Stimulated activated CD4-positive, alpha-beta T cell treated with anti-CD3 and anti-CD28 coated beads, TNF-alpha, amount 100 ng/mL, for 24 hours (primary cell): ENCODE measurements at regions not wholly inside any gene's neighbourhood (a gene's known extent, or its start where the extent isn't known, plus 50 kb on each side); places are given as distances from the start of the nearest gene placed in this dataset.
A peak's percentile ranks its signal among the peaks of the same experiment; 100 is the strongest.
"Not testable (repeated sequence)": the region's sequence is repeated elsewhere in the genome, so short reads cannot be mapped to it uniquely, and the experiment has no call there.

Experiments
- DNase-seq, 3 experiments: peaks; one replicate each; pipeline ENCODE4 v3.0.0-alpha.2; 2020; ENCODE audit warnings: low read depth in 3 of 3

DNA sequence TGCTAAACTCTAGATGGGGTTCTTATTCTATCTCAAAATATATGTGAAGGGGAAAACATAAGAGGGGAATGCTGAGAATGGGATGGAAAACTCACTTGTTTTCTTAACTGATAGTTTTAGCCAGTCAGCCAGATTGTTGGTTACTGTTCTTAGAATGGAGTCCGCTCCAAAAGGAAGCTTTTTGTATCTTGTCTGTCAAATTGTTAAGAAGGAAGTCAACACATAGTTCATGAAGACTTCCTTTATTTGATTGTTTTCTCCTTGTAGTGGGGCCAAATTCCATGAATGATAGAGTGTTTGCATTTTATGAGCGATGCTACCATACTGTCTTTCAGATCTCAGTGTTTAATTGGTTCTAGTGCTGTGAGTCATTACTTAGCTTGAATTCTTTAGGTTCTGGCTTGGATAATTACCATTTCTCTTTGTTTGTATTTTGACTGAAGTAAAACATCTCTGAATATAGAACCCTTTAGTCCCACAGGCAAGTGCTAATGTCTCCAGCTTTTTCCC lies 98.3 kb upstream of the GOT2 start:
- DNase-seq = no peak

GRCh38 chr16:58831386-58831785 lies 97.3 kb upstream of the GOT2 start:
- DNase-seq = no peak

DNA sequence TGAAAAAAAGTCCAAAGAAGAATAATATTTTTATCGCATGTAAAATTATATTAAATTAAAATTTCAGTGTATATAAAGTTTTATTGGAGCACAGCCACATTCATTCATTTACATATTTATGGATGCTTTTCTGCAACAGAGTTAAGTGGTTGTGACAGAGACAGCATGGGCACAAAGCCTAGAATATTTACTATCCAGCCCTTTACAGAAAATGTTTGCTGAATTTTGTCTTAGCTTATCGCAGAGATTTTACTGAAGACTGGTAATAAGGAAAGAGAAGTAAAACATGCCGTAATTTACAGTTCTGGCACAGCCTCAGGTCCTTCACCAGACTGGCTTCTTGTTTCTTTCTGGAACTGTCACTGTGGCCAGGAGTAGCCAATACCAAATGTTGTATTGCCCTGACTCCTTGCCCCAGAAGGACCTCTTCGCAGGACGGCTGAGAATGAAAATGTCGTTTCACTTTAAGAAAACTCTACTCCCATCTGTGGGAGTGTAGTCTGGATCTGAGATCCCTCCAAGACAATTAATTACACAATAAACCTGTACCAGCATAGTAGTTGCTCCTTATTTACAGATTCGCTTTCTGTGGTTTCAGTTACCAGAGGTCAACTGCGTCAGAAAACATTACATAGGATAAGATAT lies 94.9 kb upstream of the GOT2 start:
- DNase-seq = no peak

- no peak for DNase-seq
Observed at GRCh38 chr16:58824201-58824600, 90.1 kb upstream of the GOT2 start.

DNA sequence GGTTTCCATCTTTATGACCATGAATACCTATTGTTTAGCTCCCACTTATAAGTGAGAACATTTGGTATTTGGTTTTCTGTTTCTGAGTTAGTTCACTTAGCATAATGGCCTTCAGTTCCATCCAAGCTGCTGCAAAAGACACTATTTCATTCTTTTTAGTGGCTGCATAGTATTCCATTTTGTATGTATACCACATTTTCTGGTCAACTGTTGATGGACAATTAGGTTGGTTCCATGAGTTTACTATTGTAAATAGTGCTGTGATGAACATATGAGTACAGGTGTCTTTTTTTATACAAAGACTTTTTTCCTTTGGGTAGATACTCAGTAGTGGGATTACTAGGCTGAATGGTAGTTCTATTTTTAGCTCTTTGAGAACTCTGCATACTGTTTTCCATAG lies 87.8 kb upstream of the GOT2 start:
- no peak for DNase-seq

DNA sequence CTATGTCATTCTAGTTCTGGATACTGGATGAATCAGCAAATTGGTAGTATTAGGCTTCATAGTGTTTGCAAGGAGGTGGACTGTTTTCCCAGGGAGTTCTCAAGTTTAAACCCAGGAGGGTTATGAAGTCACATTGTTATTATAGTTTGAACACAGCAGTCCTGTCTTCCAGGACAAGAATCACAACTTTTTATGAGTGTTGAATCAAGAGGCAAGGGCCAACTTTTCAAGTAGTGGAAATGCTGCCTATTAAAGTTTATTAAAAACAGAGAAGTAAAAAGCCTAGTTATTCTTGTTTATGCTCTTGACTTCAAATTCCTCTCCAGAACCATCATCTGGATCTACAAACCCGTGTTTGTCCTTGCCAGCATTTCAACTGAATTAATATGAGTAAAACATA lies 86.3 kb upstream of the GOT2 start:
- no peak for DNase-seq

- no peak for DNase-seq
Observed at GRCh38 chr16:58815181-58815888, 81.2 kb upstream of the GOT2 start.

DNA sequence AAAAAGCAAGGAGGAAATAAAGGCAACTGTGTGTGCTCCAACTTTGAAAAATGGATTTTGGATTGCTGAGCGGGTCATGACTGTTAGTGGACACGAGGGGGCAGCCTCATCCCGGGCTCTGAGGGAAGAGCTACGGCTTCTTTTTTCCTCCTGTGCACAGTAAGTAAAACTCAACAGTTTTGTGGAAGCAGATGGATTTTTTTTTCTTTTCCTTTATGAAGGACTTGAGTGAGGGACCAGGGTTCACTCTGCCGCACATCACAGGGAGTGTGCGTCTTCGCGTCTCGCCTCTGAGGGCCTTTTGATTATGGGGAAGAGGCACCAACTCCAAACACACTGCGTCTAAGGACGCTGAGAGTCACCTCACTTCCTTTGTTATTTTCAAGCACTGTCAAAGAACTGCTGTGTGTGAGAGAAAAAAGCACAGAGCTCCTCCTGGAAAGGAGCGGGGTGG lies 80.3 kb upstream of the GOT2 start:
- DNase-seq = peak in 1 of 3 experiments; percentile 26

DNA sequence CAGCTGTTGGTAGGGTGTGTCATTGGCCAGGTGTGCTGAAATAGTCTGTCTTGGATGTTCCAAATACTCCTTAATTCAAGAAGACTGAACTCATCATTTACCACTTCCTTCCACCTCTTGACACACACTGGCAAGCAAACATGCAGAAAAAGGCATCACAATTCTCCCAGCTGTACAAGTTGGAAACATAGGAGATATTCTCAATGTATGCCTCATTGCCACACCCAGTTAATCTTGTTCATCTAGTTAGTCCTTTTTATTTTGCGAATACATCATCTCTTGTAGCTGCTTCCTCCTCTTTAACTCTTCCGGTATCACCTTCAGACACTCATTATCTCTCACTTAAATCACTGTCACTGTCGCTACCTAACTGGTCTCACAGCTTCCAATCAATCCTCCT lies 75.1 kb upstream of the GOT2 start:
- DNase-seq = no peak

GRCh38 chr16:58807276-58807675 lies 73.2 kb upstream of the GOT2 start:
- DNase-seq = no peak

DNA sequence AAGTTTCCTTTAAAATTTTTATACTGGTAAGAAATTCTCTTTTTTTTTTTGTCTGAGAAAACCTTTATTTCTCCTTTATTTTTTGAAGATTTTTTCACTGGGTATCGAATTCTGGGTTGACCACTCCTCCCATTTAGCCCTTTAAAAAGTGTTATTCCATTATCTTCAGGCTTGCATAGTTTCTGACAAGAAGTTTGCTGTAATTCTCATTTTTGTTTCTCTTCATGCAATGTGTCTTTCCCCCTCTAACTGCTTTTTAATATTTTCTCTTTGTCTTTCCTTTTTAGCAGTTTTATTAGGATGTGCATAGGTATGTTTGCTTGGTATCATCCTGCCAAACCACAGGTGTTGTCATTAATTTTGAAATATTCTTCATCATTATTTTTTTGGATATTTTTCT lies 67.7 kb upstream of the GOT2 start:
- no peak for DNase-seq

- DNase-seq = no peak
Observed at GRCh38 chr16:58797137-58797801, 63.2 kb upstream of the GOT2 start.

GRCh38 chr16:58793366-58793765 lies 59.2 kb upstream of the GOT2 start:
- DNase-seq = no peak

GRCh38 chr16:58792188-58792587 lies 58.1 kb upstream of the GOT2 start:
- DNase-seq = no peak

DNA sequence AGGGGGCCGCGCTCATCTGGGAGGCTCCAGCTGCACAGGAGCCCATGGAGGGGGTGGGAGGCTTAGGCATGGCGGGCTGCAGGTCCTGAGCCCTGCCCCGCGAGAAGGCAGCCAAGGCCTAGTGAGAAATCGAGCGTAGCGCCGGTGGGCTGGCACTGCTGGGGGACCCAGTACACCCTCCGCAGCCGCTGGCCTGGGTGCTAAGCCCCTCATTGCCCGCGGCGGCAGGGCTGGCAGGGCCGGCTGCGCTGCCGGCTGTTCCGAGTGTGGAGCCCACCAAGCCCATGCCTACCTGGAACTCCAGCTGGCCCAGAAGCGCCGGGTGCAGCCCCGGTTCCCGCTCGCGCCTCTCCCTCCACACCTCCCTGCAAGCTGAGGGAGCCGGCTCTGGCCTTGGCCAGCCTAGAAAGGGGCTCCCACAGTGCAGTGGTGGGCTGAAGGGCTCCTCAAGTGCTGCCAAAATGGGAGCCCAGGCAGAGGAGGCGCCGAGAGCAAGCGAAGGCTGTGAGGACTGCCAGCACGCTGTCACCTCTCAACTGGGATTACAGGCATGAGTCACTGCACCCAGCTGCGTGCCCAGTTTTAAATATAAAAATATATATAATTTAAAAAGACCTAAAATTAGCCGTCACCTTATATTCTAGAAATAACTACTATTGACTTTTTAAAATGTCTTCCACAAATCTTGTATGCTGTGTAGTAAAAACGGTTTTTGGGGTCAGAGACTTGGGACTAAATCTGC lies 56.9 kb upstream of the GOT2 start:
- DNase-seq = not testable (repeated sequence)

DNA sequence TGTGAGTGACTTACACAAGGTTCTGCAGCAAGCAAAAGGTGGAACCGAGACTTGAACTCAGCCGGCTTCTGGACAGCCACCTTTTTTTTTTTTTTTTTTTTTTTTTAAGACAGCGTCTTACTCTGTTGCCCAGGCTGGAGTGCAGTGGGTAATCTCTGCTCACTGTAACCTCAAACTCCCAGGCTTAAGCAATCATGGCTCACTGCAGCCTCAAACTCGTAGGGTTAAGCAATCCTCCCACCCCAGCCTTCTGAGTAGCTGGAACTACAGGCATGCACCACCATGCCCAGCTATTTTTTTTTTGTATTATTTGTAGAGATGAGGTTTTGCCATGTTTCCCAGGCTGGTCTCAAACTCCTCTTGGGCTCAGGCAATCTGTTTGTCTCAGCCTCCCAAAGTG lies 55.2 kb upstream of the GOT2 start:
- DNase-seq = no peak
